Gastroesophageal sphincter (tissue), 4 donors: ENCODE measurements at regions not wholly inside any gene's neighbourhood (a gene's known extent, or its start where the extent isn't known, plus 50 kb on each side); places are given as distances from the start of the nearest gene placed in this dataset.

ENCODE experiments used
- ATAC-seq: fragments of 150-250 bp; one replicate; pipeline ENCODE4 v1.9.1; 2016; ENCODE audit warnings: mild to moderate bottlenecking, moderate library complexity
- H3K27ac ChIP-seq, 4 donors: fragments of 200-600 bp; sonication (generic) in 3 of 4; 1 replicate in 3 of 4; 2 replicates in 1 of 4; pipeline ENCODE4 v1.5.1; 2016 to 2019
- H3K27me3 ChIP-seq: fragments of 200-600 bp; sonication (generic); one replicate; pipeline ENCODE4 v1.5.1; 2019
- H3K36me3 ChIP-seq, 2 donors: fragments of 200-600 bp; sonication (generic); one replicate each; pipeline ENCODE4 v1.5.1; 2019; ENCODE audit warnings: control low read depth in 1 of 2
- H3K4me1 ChIP-seq, 3 donors: fragments of 200-600 bp; sonication (generic); 1 replicate in 2 of 3; 2 replicates in 1 of 3; pipeline ENCODE4 v1.5.1; 2016 to 2019; ENCODE audit warnings: control low read depth in 2 of 3
- H3K4me3 ChIP-seq, 2 donors: fragments of 200-600 bp; sonication (generic); one replicate each; pipeline ENCODE4 v1.5.1; 2019; ENCODE audit warnings: mild to moderate bottlenecking in 1 of 2, moderate library complexity in 1 of 2
- H3K9me3 ChIP-seq, 3 donors: fragments of 200-600 bp; sonication (generic); one replicate each; pipeline ENCODE4 v1.5.1; 2017 to 2019; ENCODE audit warnings: control low read depth in 2 of 3
- EP300 ChIP-seq: sonication (generic); formaldehyde crosslinking; IDR thresholded peaks from one replicate; pipeline ENCODE4 v1.6.1; 2017; ENCODE audit warnings: antibody characterized with exemption, mild to moderate bottlenecking
- POLR2A ChIP-seq, 2 donors: fragments of 450-650 bp; IDR thresholded peaks; one replicate each; pipeline ENCODE4 v1.6.1; 2017; ENCODE audit warnings: antibody characterized with exemption in 2 of 2, mild to moderate bottlenecking in 2 of 2, moderate library complexity in 1 of 2
- POLR2AphosphoS5 ChIP-seq: sonication (generic); formaldehyde crosslinking; IDR thresholded peaks from one replicate; pipeline ENCODE4 v1.6.1; 2017; ENCODE audit warnings: antibody characterized with exemption
- WGBS, 2 donors: methylation state at CpG; one replicate each; pipeline ENCODE4 v1.1.5; 2018; ENCODE audit warnings: low coverage in 1 of 2; 5-methylcytosine and 5-hydroxymethylcytosine counted together
- TF ChIP-seq, protein P1 (sequence below), 4 experiments: fragments of 200-600 bp in 2 of 4; fragments of 450-650 bp in 2 of 4; sonication (generic) in 1 of 4; IDR thresholded peaks; one replicate each; pipeline ENCODE4 v1.5.1; 2017 to 2019; ENCODE audit warnings: antibody characterized with exemption in 4 of 4, mild to moderate bottlenecking in 2 of 4, moderate library complexity in 2 of 4

DNA sequence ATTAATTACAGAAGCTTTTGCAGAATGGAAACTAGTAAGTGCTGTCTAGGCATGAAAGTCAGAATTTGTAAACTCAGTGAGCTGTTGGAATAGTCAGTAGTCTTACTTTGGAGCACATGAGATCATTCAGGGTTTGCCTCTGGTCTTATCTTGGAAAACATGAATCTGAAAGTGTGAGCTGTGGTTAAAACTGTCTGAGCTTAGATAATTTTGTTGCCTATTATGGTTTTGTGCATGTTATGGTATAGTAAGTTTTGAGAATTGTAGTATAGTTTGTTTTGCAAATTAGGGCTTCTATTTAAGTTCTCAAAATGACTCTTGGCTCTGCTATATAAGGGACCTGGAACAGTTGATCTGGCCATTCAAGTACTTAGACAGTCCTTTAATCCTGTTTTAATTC lies 53.7 kb upstream of the TRPC4 start:
- H3K9me3 ChIP-seq = no peaks in the 10 kb centered on the region
- TF ChIP-seq, protein P1, sequence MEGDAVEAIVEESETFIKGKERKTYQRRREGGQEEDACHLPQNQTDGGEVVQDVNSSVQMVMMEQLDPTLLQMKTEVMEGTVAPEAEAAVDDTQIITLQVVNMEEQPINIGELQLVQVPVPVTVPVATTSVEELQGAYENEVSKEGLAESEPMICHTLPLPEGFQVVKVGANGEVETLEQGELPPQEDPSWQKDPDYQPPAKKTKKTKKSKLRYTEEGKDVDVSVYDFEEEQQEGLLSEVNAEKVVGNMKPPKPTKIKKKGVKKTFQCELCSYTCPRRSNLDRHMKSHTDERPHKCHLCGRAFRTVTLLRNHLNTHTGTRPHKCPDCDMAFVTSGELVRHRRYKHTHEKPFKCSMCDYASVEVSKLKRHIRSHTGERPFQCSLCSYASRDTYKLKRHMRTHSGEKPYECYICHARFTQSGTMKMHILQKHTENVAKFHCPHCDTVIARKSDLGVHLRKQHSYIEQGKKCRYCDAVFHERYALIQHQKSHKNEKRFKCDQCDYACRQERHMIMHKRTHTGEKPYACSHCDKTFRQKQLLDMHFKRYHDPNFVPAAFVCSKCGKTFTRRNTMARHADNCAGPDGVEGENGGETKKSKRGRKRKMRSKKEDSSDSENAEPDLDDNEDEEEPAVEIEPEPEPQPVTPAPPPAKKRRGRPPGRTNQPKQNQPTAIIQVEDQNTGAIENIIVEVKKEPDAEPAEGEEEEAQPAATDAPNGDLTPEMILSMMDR (IDR thresholded peaks at IDR 0.05) = no peak
- TF ChIP-seq EP300 (no peak), POLR2A (IDR thresholded peaks at IDR 0.05) (no peak)
- H3K4me1 ChIP-seq = no peaks in the 10 kb centered on the region
- no peak overlapping the region for H3K4me3 ChIP-seq
- ATAC-seq = no peak
- no peaks in the 10 kb centered on the region for H3K27me3 ChIP-seq
- no peak overlapping the region for H3K27ac ChIP-seq
- no peaks in the 10 kb centered on the region for H3K36me3 ChIP-seq

DNA sequence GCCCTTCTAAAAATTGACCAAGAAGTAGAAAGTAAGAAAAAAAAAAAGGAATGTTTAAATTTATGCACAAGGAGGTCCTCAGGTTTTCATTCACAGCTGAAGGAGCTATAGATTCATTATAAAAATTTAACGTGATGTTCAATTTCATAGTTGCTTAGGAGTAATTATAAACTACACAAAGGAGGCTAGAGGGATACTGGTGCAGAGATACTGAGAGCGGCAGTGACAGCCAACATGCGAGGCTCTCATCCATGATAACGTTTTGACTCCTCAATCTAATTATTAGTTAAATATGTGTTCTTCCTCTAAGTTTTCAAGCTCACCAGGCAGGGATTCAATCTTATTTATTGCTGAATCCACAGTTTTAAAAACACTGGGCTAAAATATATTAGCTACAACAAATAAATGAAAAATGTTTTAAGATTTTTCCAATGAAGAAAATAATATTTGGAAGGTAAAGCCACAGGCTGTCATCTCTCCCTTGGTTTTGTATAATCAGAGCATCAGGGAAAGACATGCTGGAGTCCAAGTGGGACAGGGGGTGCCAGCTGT lies 49.8 kb upstream of the TRPC4 start:
- ATAC-seq = no peak
- no peaks in the 10 kb centered on the region for H3K27me3 ChIP-seq
- H3K36me3 ChIP-seq = no peaks in the 10 kb centered on the region
- no peaks in the 10 kb centered on the region for H3K4me1 ChIP-seq
- peaks cover 0 to 8% (median 0%) of the 10 kb centered on the region in 3 donors for H3K9me3 ChIP-seq
- WGBS, 2 donors = 62 to 69% methylated on average over 4 of the region's 4 CpGs
- no peak for TF ChIP-seq POLR2AphosphoS5
- TF ChIP-seq, protein P1 (IDR thresholded peaks at IDR 0.05) = no peak
- no peak for TF ChIP-seq POLR2A (IDR thresholded peaks at IDR 0.05)
- no peak overlapping the region for H3K4me3 ChIP-seq
- H3K27ac ChIP-seq = no peak overlapping the region
